ENCODE measurements at regions not wholly inside any gene's neighbourhood (a gene's known extent, or its start where the extent isn't known, plus 50 kb on each side); places are given as distances from the start of the nearest gene placed in this dataset.
"Not testable (repeated sequence)": the region's sequence is repeated elsewhere in the genome, so short reads cannot be mapped to it uniquely, and the experiment has no call there.

DNA sequence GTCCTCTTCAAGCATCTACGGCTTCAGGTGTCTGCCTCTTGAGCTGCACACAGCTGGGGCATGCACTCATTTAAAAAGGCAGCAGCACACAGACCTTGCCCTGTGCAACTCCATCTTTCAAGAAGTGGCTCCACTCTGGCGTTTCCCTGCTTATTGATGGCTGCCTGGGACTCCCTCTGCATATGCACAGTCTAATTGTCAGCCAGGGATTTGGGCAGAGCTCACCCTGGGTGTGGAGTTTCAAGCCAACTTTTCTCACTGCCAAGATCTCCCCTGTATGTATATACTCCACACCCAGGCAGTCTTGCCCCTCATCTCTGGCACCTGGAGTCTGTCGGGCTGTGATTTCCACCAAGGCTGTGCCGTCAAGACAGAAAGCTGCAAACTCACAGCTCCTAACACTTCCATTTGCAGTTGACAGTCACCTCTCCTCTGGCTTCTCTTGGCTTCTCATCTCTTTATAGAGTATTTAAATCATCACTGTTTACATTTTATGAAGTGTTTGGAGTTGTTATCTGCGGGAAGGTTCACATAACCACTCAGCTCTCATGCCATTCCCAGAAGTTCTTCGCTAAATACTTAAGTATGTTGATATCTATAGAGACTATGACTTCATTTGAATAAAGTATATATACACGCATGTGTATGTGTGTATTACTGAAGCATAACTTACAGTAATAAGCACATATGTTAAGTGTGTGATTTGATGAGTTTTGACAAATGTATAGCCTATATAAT, 130.5 kb upstream of the ZNF469 start:
- not testable (repeated sequence) for DNase-seq

- not testable (repeated sequence) for DNase-seq
These were observed 124.6 kb upstream of the ZNF469 start for GRCh38 chr16:88258141-88258540.

DNA sequence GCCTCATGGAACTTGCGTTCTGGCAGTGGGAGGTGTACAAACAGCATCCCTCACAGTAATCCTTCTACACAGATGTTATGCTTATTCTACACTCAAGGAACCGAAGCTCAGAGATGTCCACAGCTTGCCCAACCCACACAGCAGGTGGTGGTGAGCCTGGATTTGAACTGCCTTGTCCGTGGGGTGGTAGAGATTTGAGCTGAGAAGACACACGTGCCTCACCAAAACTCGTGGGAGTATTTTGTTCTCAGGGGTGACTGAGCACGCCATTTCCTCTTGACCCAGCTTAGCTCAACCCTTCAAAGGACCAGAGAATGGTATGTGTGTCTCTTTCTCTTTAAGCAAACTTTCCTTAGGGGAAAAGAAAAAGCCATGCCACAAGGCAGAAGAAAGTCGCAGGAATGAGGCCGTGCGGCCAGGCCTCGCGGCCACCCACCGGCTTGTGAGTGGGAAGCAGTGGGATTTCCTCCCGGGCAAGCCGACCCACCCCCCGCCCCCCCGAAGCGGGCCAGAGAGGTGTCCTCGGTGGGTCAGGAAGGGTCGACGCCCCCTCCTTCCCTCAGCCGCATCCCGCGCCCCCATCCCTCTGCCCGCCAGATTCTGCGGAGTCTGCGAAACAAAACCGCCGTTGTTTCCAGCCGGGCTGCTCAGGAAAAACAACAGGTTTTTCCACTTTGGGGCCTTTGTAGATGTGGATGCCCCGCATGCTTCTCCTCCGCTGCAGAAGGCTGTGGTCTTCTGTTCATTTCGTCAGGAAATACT, 123.8 kb upstream of the ZNF469 start:
- DNase-seq, result not testable (repeated sequence)

DNA sequence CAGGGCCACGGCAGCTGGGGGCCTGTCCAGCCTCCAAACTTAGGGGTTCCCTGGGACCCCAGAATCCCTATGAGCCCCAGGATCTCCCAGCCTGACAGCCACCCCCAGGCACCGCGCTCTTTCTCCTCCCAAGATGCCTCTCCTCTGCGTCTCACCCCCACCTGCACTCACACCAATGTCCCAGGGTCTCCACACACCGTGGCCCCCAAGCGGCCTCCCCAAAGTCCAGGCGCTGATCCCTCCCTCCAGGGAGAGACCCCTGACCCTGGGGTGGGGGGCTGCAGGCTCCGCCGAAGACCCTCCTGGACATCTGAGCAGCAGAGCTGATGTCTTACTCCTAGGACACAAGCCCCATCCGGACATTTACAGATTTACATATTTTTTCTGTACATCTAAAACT, 123.2 kb upstream of the ZNF469 start:
- DNase-seq, result not testable (repeated sequence)

DNA sequence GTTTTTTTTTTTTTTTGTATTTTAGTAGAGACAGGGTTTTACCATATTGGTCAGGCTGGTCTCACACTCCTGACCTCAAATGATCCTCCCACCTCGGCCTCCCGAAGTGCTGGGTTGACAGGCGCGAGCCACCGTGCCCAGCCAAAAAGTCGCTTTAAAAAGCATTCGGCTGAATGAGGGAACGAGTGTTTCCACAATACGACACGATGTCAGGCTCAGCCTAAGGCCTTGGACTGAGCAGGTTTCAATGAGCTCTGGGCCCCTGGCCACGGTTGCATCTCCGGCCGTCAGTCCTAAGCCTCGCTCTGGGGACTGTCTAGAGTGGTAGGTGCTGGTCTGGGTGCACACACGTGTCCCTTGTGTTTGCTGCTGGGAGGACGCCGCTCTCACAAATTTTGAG, 122.6 kb upstream of the ZNF469 start:
- not testable (repeated sequence) for DNase-seq

GRCh38 chr16:88260881-88261665, 121.7 kb upstream of the ZNF469 start:
- DNase-seq, result not testable (repeated sequence)

DNA sequence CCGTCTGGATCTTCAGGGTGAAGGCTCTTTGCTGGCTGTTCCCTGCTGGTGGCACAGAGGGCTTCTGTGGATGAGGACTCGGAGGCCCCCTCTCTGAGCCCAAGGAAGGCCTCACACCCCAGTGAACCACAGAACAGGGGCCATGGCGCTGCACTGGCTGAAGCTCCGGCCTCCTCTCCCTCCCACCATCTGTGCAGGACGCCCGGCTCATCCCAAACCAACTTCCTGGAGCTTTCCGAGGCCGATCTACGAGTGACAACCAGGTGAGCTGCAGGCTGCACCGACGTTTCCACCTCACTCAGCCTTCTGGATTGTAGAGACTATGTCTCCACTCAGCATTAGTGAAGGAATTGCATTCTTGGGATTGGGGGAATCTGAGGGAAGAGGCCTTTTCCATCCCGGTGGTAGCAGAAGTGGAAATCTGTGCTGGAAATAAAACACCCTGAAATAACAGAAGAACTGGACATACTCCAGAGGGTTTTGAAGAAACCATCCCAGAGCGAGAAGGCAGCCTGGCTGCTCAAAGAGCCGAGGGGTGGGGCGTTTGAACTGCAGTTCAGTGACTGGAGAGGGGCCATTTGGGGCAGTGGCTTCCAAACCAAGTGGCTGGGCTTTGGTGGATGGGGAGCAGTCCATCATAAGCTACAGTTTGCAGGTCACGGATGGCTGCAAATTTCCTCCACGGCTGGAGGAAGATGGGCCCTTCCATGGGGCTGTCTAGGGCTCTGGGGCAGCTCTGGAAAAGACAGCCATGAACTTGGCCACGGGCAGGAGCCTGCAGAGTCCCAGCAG, 120.7 kb upstream of the ZNF469 start:
- DNase-seq, result not testable (repeated sequence)

DNA sequence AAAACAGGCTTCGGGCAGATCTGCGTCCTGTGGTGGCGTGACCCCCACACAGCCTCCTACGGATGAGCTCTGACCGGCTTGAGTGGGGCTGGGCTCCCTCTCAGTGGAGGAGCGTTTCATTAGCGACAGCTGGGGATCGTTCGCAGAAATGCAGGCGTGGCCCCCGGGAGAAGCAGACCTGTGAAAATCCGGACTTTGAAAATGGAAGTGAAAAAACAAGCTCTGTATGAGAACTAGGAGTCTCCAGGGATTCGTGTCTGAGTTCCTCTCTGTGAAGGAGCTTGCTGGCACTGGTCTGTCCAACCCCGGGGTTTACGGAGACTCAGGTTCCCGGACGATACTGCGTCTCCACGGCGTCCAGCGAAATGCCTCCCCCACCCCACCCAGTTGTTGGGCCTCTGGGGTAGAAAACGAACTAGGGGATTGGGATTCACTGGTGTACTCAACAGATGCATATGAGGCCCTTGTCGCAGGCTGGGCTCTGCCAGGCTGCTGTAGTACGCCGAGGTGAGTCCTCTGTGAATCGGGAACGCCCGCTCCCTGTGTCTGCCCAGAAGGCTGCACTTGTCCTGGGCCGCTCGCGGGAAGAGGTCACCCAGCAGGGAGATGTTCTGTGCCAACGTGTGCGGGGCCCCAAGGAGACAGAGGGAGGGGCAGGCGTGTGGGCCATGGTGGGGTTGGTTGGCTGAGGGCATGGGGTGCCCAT, 119.7 kb upstream of the ZNF469 start:
- DNase-seq, result not testable (repeated sequence)

DNA sequence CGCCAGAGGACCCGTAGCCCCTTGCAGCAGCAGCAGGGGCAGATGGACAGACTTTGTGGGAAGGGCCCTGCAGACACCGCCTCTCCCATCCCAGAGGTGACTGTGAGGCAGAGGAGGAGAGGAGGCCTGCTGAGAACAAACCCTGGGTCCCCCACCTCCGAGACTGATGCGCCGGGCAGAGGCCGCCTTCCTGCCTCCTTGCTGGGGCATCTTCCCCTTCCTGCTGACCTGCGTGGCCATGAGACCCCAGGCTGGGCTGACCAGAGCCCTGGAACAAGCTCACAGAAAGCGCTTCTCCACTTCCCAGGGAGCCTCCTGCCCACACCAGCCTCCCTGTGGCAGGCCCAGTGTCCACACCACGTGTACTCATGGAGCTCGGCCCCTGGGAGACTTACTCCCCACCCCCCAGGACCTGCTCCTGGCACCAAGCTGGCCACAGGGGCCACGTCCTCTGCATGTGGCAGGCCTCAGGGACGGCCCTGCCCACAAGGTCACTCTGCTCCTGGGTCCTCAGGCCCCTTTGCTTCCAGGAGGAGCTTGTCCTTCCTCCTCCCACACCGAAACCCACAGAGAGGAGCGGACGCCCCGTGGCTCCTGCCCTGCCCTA, 119.0 kb upstream of the ZNF469 start:
- DNase-seq, result not testable (repeated sequence)

- no peak for DNase-seq
These were observed 118.0 kb upstream of the ZNF469 start for GRCh38 chr16:88264641-88265285.

GRCh38 chr16:88265286-88265938, 117.3 kb upstream of the ZNF469 start:
- not testable (repeated sequence) for DNase-seq

DNA sequence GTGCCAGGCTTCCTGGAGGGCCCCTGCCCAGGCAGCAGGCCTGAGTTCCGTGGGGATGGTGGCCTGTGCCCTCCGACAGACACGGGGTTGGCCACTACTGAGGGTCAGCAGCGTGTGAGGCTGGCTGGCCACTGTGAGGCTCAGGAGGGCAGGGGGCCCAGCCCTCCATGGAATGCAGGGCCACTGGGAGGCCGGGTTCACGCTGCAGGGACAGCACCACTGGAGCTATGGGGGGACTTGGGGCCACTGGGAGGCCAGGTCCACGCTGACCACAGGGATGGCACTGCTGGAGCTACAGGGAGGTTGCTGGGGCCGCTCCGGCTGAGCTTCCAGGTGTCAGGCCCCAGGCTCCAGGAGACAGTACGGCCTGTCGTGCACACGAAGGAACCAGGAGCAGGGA, 116.7 kb upstream of the ZNF469 start:
- not testable (repeated sequence) for DNase-seq

- DNase-seq, result not testable (repeated sequence)
These were observed 115.7 kb upstream of the ZNF469 start for GRCh38 chr16:88266935-88267551.

GRCh38 chr16:88268186-88268970, 114.4 kb upstream of the ZNF469 start:
- not testable (repeated sequence) for DNase-seq

DNA sequence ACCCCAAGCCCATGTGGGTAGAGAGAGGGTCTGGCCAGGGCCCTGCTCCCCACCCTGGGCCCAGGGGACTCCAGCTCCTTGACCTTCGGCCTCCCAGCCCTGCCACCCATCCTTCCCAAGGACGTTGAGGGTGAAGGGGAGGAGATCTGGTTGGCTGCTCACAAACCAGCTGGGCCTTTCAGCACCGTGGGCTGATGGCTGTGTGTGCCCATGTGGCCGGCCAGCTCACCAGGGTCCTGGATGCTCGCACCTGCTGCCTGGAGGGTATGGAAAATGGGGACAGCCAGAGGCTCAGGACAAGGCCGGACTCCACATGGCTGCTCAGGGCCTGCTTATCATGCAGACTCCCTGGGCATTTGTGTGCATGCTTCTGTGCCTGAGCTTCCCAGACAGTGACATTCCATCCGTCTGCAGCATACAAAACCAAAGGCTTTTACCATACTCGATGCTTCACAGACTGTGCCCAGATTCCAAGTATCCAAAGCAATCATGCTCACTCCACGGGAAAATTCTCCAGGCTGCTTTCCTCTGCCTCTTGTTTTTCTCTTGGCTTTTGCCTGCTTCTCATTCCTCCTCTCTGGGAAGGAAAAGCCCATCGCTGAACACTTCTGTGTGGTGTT, 112.5 kb upstream of the ZNF469 start:
- DNase-seq, result not testable (repeated sequence)

DNA sequence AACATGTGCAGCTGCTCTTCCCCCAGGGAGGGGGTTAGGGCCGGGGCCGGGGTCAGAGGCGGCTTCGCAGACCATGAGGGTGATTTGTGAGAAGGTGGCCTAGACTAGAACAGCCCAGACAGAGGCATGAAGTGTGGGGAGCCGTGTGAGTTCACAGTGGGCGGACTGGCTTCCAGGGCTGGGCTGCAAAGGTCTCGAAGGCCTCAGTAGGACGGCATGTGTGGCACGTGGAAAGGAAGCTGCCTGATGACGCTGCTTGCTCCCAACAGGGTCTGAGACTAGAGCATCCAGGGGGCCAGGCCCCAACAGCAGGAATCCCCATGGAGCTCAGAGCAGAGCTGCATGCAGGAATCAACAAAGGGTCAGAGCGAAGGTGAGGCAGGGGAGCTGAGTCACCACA, 111.5 kb upstream of the ZNF469 start:
- not testable (repeated sequence) for DNase-seq

GRCh38 chr16:88271776-88272175, 111.0 kb upstream of the ZNF469 start:
- DNase-seq, result not testable (repeated sequence)

- DNase-seq, result not testable (repeated sequence)
These were observed 110.3 kb upstream of the ZNF469 start for GRCh38 chr16:88272437-88272836.
